GM12873 (cell line): ENCODE measurements at regions not wholly inside any gene's neighbourhood (a gene's known extent, or its start where the extent isn't known, plus 50 kb on each side); places are given as distances from the start of the nearest gene placed in this dataset.

Experiments
- CTCF ChIP-seq: IDR thresholded peaks from 2 replicates; pipeline ENCODE4 v1.5.1; 2012; ENCODE audit warnings: low read depth, mild to moderate bottlenecking, moderate library complexity, low read length, control low read depth; ENCODE audit not compliant: insufficient read depth; ENCODE audit errors: missing control alignments

GRCh38 chr1:82565146-82565545 is 764.4 kb downstream of the ADGRL2 start:
- no peak for TF ChIP-seq CTCF

GRCh38 chr1:82564333-82564732 is 763.6 kb downstream of the ADGRL2 start:
- TF ChIP-seq CTCF: no peak

- TF ChIP-seq CTCF: no peak
These were observed 761.7 kb downstream of the ADGRL2 start for GRCh38 chr1:82562448-82562847.

- no peak for TF ChIP-seq CTCF
These were observed 759.8 kb downstream of the ADGRL2 start for GRCh38 chr1:82560566-82560965.

GRCh38 chr1:82555501-82555900 is 754.8 kb downstream of the ADGRL2 start:
- no peak for TF ChIP-seq CTCF

- no peak for TF ChIP-seq CTCF
These were observed 749.1 kb downstream of the ADGRL2 start for GRCh38 chr1:82549841-82550240.

GRCh38 chr1:82542766-82543165 is 742.0 kb downstream of the ADGRL2 start:
- TF ChIP-seq CTCF: no peak
